A673 (cell line): ENCODE measurements at regions not wholly inside any gene's neighbourhood (a gene's known extent, or its start where the extent isn't known, plus 50 kb on each side); places are given as distances from the start of the nearest gene placed in this dataset.

Source experiments
- BruUV-seq: library from RNA; stranded (reverse); fragments of 400-500 nt; replicated peaks from 2 replicates; lab custom pipeline; 2021; lab: Mats Ljungman, UMichigan
- CTCF ChIA-PET: fragments of 300-600 bp; sonication (Branson Sonifier 250); formaldehyde crosslinking; loops from one replicate; lab custom pipeline; 2022; ENCODE audit warnings: antibody characterized with exemption; lab: Charles Lee
- POLR2A ChIA-PET: fragments of 300-600 bp; sonication (Branson Sonifier 250); formaldehyde crosslinking; loops from one replicate; lab custom pipeline; 2022; ENCODE audit warnings: antibody characterized with exemption; ENCODE audit not compliant: low non-redundant PET; lab: Charles Lee
- DNase-seq: peaks from one replicate; pipeline ENCODE4 v3.0.0-alpha.2; 2015; ENCODE audit warnings: low spot score
- H3K27ac ChIP-seq: fragments of 200-600 bp; sonication (generic); 2 replicates; pipeline ENCODE4 v1.5.1; 2016; ENCODE audit warnings: mixed run types, low read depth, mild to moderate bottlenecking, mixed read lengths, antibody characterized with exemption, low read length; ENCODE audit not compliant: poor library complexity, severe bottlenecking
- H3K27me3 ChIP-seq: fragments of 200-600 bp; sonication (generic); replicated peaks from 2 replicates; pipeline ENCODE4 v1.6.1; 2017; ENCODE audit warnings: mixed run types, low read depth, mild to moderate bottlenecking, mixed read lengths, antibody characterized with exemption, low read length; ENCODE audit not compliant: insufficient read depth, poor library complexity
- H3K36me3 ChIP-seq: fragments of 200-600 bp; sonication (generic); 2 replicates; pipeline ENCODE4 v1.6.1; 2016; ENCODE audit warnings: mixed run types, mild to moderate bottlenecking, mixed read lengths, antibody characterized with exemption, low read length; ENCODE audit not compliant: insufficient read depth, poor library complexity, severe bottlenecking
- H3K4me1 ChIP-seq: fragments of 200-600 bp; sonication (generic); 2 replicates; pipeline ENCODE4 v1.6.1; 2017; ENCODE audit warnings: mixed run types, mild to moderate bottlenecking, mixed read lengths, antibody characterized with exemption, low read length; ENCODE audit not compliant: insufficient read depth, poor library complexity, severe bottlenecking
- H3K4me3 ChIP-seq: fragments of 200-600 bp; sonication (generic); 2 replicates; pipeline ENCODE4 v1.5.1; 2016; ENCODE audit warnings: low read depth, mixed run types, mild to moderate bottlenecking, mixed read lengths, low read length; ENCODE audit not compliant: poor library complexity, severe bottlenecking
- H3K9me3 ChIP-seq: fragments of 200-600 bp; sonication (generic); 2 replicates; pipeline ENCODE4 v1.6.1; 2016; ENCODE audit warnings: mixed run types, low read depth, mild to moderate bottlenecking, mixed read lengths, antibody characterized with exemption, low read length; ENCODE audit not compliant: poor library complexity, severe bottlenecking
- CTCF ChIP-seq: fragments of 300-800, 200-600 bp; sonication (generic); conservative IDR thresholded peaks from 2 replicates; pipeline ENCODE4 v1.5.1; 2017; ENCODE audit warnings: low read depth, mild to moderate bottlenecking, antibody characterized with exemption, low read length, moderate library complexity, mixed read lengths
- EZH2 ChIP-seq: fragments of 200-600 bp; sonication (generic); IDR thresholded peaks from 2 replicates; pipeline ENCODE4 v1.6.1; 2017; ENCODE audit warnings: borderline replicate concordance, low read depth, mild to moderate bottlenecking, mixed read lengths, antibody characterized with exemption, low read length; ENCODE audit not compliant: poor library complexity, severe bottlenecking
- intact Hi-C: fragments of 100-400 bp; cut with micrococcal nuclease; formaldehyde crosslinking; loops from one replicate; pipeline ENCODE4 v1.10.0; 2022; ENCODE audit not compliant: unreplicated experiment

- no peak overlapping the region for H3K27ac ChIP-seq
- ChIA-PET POLR2A (no interaction called here), CTCF (interaction anchor here (0.7 kb wide), 1 partner anchor 154 kb away, joined by 7 read pairs; no protein-coding TSS in a partner anchor)
- intact Hi-C loops: no loop called here
- H3K9me3 ChIP-seq: no peaks in the 10 kb centered on the region
- peaks cover 100% of the 10 kb centered on the region for H3K27me3 ChIP-seq
- no peak for TF ChIP-seq EZH2
- no peak for TF ChIP-seq CTCF
- no peak overlapping the region for H3K4me3 ChIP-seq
- no peaks in the 10 kb centered on the region for H3K4me1 ChIP-seq
- no peak for DNase-seq
- no peaks in the 10 kb centered on the region for H3K36me3 ChIP-seq
- no TSS peak for BruUV-seq
Measured at GRCh38 chr16:86292171-86292775, 218.1 kb upstream of the FOXF1 start.

DNA sequence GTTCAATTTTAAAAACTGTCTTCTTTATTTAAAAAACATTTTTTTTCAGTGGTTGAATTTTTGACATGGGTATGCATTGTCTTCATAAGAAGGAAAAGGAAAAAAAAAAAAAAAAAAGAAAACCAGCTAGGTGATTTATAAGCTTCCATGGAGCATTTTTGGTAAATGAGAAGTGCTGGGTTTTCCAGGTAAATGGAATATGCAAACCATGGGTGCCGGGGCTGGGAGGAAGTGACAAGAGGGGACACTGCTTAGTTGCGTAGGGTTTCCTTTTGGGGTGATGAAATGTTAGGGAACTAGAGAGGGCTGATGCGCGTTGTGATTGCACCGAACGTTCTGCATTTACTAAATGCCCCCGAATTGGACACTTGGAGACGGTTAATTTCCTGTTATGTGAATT is 217.4 kb upstream of the FOXF1 start:
- BruUV-seq: no TSS peak
- Histone ChIP-seq H3K27ac (no peak overlapping the region), H3K9me3 (no peaks in the 10 kb centered on the region), H3K4me3 (no peak overlapping the region), H3K27me3 (peaks cover 100% of the 10 kb centered on the region), H3K36me3 (no peaks in the 10 kb centered on the region), H3K4me1 (no peaks in the 10 kb centered on the region)
- CTCF ChIA-PET: no interaction called here
- no peak for TF ChIP-seq EZH2
- no peak for TF ChIP-seq CTCF
- no peak for DNase-seq
- intact Hi-C loops: no loop called here
- POLR2A ChIA-PET: no interaction called here

DNA sequence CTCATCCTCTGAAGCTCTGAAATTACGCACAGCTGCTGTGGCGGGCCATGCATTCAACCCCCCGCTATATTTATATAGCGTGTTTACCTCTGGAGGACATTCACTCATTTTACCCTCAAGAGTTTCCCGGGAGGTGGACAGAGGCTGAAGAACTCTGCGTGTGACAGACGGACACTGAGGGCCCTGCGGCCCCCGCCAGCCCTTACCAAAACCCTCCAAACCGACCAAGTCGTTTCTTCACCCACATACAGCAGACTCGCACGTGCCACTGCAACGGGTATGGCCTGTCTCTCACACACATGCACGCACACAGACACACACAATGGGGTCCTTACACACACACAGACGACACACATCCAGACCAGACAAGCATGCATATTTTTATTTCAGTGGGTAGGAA is 216.4 kb upstream of the FOXF1 start:
- peaks cover 100% of the 10 kb centered on the region for H3K27me3 ChIP-seq
- H3K4me1 ChIP-seq: no peaks in the 10 kb centered on the region
- intact Hi-C loops: no loop called here
- ChIA-PET POLR2A (no interaction called here), CTCF (no interaction called here)
- H3K27ac ChIP-seq: no peak overlapping the region
- no peaks in the 10 kb centered on the region for H3K36me3 ChIP-seq
- H3K4me3 ChIP-seq: no peak overlapping the region
- TF ChIP-seq EZH2 (no peak), CTCF (no peak)
- BruUV-seq: no TSS peak
- no peaks in the 10 kb centered on the region for H3K9me3 ChIP-seq
- DNase-seq: no peak
